ENCODE measurements at regions not wholly inside any gene's neighbourhood (a gene's known extent, or its start where the extent isn't known, plus 50 kb on each side); places are given as distances from the start of the nearest gene placed in this dataset.

DNA sequence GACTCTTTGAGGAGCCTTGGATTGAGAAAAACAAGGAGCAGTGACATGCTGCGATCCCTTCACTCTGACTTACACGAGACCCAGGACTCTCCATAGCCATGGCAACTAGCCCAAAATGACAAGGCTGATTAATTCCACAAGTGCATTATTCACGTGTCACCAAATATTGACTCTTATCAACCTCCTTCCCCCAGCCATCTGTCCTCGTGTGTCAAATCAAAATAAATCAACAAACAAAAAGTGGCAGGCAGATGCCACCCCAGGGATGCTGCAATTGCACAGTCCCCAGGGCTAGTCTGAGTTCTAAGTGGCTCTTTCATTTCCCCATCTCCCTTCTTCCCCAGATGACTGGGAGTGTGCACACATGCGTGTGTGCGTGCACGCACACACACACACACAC lies 104.9 kb downstream of the AQP9 start (continued):
- TF ChIP-seq, protein P1, sequence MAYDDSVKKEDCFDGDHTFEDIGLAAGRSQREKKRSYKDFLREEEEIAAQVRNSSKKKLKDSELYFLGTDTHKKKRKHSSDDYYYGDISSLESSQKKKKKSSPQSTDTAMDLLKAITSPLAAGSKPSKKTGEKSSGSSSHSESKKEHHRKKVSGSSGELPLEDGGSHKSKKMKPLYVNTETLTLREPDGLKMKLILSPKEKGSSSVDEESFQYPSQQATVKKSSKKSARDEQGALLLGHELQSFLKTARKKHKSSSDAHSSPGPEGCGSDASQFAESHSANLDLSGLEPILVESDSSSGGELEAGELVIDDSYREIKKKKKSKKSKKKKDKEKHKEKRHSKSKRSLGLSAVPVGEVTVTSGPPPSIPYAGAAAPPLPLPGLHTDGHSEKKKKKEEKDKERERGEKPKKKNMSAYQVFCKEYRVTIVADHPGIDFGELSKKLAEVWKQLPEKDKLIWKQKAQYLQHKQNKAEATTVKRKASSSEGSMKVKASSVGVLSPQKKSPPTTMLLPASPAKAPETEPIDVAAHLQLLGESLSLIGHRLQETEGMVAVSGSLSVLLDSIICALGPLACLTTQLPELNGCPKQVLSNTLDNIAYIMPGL (CRISPR knock-in tag; IDR thresholded peaks at IDR 0.05; ENCODE audit: borderline replicate concordance), result no peak

DNA sequence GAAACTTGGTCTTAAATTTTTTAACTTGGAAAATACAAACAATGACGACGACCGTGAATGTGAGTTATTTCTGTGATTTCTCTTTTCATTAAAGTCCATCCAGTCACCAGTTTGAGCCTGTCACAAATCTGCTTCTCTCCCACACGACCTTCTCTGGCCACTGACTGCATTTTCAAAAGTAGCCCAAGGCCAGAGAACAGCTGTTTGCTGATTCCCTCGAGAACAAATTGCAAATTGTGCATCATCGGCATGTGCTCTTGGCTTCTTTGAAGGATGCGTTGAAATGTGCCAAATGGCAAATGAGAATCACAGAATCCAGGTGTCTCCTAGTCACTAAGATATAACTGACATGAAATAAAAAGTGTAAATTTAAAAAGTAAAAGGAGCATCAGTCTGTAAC lies 106.4 kb downstream of the AQP9 start:
- FAIRE-seq, result no peak
- POLR2A ChIA-PET, result no interaction called here

DNA sequence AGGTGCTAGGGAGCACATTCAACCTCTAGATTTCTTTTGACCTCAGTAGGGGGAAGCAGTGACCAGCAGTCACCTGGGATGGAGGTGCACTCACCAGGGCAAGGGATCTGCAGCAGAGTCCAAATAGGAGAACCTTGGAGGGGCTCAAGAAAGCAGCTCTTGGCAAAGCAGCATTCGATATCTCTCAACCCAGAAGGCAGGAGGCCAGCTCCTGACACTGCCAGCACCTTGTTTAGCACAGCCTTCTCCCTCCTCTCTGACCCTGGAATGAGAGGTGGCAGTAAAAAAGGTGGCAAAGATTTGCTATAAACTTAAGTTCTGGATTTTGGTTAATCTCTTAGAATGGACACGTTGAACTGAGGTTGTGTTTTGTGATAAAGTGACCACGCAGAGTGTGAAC lies 107.9 kb downstream of the AQP9 start:
- 83% methylated on average over 3 of the region's 3 CpGs for WGBS (ENCODE audit: missing lambda C conversion rate)
- Histone ChIP-seq H3K4me2 (no peak overlapping the region), H3K9me3 (0 out of 3 replicates have a peak, but pooled peaks cover 10% of the 10 kb centered on the region), H3K27ac (no peak overlapping the region), H3K4me3 (no peak overlapping the region), H3K4me1 (no peaks in the 10 kb centered on the region)
- ChIA-PET CTCF (interaction anchor here (0.9 to 3.8 kb wide), 4 partner anchors 13 to 342 kb away, joined by 4 to 17 read pairs (median 6); no protein-coding TSS in a partner anchor), POLR2A (no interaction called here)
- no peak for ATAC-seq
- no peak for DNase-seq (ENCODE audit: low read depth in 1 of 2, low spot score in 1 of 2)
- TF ChIP-seq NR3C1 (IDR thresholded peaks at IDR 0.05) (no peak), ESRRA (IDR thresholded peaks at IDR 0.05; ENCODE audit: borderline replicate concordance, low read length) (no peak), SREBF2 (IDR thresholded peaks at IDR 0.05) (no peak), NPAS2 (CRISPR knock-in tag; IDR thresholded peaks at IDR 0.05; ENCODE audit: borderline replicate concordance) (no peak), RAD21 (conservative IDR thresholded peaks at IDR 0.05 in 1 of 2, IDR thresholded peaks at IDR 0.05 in 1 of 2) (0 out of 5 replicates have a peak, but pooled peaks of 1 of the 2 experiments have one; percentile 13), FOXS1 (CRISPR knock-in tag; IDR thresholded peaks at IDR 0.05) (no peak)
- FAIRE-seq, result no peak

More for the DNA sequence above, 106.4 kb downstream of the AQP9 start:
- DNase-seq (ENCODE audit: low read depth in 1 of 2, low spot score in 1 of 2) (no peak), ATAC-seq (no peak)
- H3K4me1 ChIP-seq, result no peaks in the 10 kb centered on the region
- no peak overlapping the region for H3K4me3 ChIP-seq
- CTCF ChIA-PET, result interaction anchor here (0.7 to 3.8 kb wide), 9 partner anchors 8 to 110 kb away, joined by 3 to 17 read pairs (median 3); no protein-coding TSS in a partner anchor
- no peaks in the 10 kb centered on the region for H3K9me3 ChIP-seq
- WGBS (ENCODE audit: missing lambda C conversion rate), result 79% methylated on average over 7 of the region's 7 CpGs
- TF ChIP-seq SREBF2 (IDR thresholded peaks at IDR 0.05), result no peak
- TF ChIP-seq NR3C1 (IDR thresholded peaks at IDR 0.05), result no peak
- no peak for TF ChIP-seq RNF2 (IDR thresholded peaks at IDR 0.05; ENCODE audit: borderline replicate concordance, low read depth)
- TF ChIP-seq, protein P2, sequence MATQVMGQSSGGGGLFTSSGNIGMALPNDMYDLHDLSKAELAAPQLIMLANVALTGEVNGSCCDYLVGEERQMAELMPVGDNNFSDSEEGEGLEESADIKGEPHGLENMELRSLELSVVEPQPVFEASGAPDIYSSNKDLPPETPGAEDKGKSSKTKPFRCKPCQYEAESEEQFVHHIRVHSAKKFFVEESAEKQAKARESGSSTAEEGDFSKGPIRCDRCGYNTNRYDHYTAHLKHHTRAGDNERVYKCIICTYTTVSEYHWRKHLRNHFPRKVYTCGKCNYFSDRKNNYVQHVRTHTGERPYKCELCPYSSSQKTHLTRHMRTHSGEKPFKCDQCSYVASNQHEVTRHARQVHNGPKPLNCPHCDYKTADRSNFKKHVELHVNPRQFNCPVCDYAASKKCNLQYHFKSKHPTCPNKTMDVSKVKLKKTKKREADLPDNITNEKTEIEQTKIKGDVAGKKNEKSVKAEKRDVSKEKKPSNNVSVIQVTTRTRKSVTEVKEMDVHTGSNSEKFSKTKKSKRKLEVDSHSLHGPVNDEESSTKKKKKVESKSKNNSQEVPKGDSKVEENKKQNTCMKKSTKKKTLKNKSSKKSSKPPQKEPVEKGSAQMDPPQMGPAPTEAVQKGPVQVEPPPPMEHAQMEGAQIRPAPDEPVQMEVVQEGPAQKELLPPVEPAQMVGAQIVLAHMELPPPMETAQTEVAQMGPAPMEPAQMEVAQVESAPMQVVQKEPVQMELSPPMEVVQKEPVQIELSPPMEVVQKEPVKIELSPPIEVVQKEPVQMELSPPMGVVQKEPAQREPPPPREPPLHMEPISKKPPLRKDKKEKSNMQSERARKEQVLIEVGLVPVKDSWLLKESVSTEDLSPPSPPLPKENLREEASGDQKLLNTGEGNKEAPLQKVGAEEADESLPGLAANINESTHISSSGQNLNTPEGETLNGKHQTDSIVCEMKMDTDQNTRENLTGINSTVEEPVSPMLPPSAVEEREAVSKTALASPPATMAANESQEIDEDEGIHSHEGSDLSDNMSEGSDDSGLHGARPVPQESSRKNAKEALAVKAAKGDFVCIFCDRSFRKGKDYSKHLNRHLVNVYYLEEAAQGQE (IDR thresholded peaks at IDR 0.05), result no peak
- no peak for TF ChIP-seq ZFP36 (IDR thresholded peaks at IDR 0.05; ENCODE audit: borderline replicate concordance, partially characterized antibody)
- no peak for TF ChIP-seq ZNF302 (CRISPR knock-in tag; IDR thresholded peaks at IDR 0.05)
- TF ChIP-seq, protein P3, sequence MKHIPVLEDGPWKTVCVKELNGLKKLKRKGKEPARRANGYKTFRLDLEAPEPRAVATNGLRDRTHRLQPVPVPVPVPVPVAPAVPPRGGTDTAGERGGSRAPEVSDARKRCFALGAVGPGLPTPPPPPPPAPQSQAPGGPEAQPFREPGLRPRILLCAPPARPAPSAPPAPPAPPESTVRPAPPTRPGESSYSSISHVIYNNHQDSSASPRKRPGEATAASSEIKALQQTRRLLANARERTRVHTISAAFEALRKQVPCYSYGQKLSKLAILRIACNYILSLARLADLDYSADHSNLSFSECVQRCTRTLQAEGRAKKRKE (CRISPR knock-in tag; IDR thresholded peaks at IDR 0.05; ENCODE audit: low read depth), result no peak
- H3K4me2 ChIP-seq, result no peak overlapping the region
- no peak overlapping the region for H3K27ac ChIP-seq
